Renal cortical epithelial cell (primary cell): ENCODE measurements at regions not wholly inside any gene's neighbourhood (a gene's known extent, or its start where the extent isn't known, plus 50 kb on each side); places are given as distances from the start of the nearest gene placed in this dataset.
"Not testable (repeated sequence)": the region's sequence is repeated elsewhere in the genome, so short reads cannot be mapped to it uniquely, and the experiment has no call there.

Source experiments
- DNase-seq: peaks from one replicate; pipeline ENCODE4 v3.0.0-alpha.2; 2011; ENCODE audit warnings: low read depth

- no peak for DNase-seq
Measured at GRCh38 chr12:59517522-59517921, 78.3 kb upstream of the SLC16A7 start.

- DNase-seq, result peak; percentile 84
Measured at GRCh38 chr12:59500915-59501314, 94.9 kb upstream of the SLC16A7 start.

- DNase-seq, result peak; percentile 9
Measured at GRCh38 chr12:59500335-59500734, 95.5 kb upstream of the SLC16A7 start.

- DNase-seq, result no peak
Measured at GRCh38 chr12:59499774-59500173, 96.1 kb upstream of the SLC16A7 start.

- no peak for DNase-seq
Measured at GRCh38 chr12:59494617-59495016, 101.2 kb upstream of the SLC16A7 start.

GRCh38 chr12:59491877-59492276 is 104.0 kb upstream of the SLC16A7 start:
- DNase-seq, result no peak

GRCh38 chr12:59486827-59487226 is 109.0 kb upstream of the SLC16A7 start:
- DNase-seq, result peak; percentile 6

- DNase-seq, result no peak
Measured at GRCh38 chr12:59484575-59484974, 111.3 kb upstream of the SLC16A7 start.

GRCh38 chr12:59474236-59474635 is 121.6 kb upstream of the SLC16A7 start:
- not testable (repeated sequence) for DNase-seq

GRCh38 chr12:59472273-59472672 is 123.6 kb upstream of the SLC16A7 start:
- no peak for DNase-seq

- peak; percentile 57 for DNase-seq
Measured at GRCh38 chr12:59459966-59460660, 135.7 kb upstream of the SLC16A7 start.

- DNase-seq, result peak; percentile 29
Measured at GRCh38 chr12:59453475-59453874, 142.4 kb upstream of the SLC16A7 start.

- peak; percentile 20 for DNase-seq
Measured at GRCh38 chr12:59452746-59453145, 143.1 kb upstream of the SLC16A7 start.

- DNase-seq, result peak; percentile 96
Measured at GRCh38 chr12:59452259-59452658, 143.6 kb upstream of the SLC16A7 start.

GRCh38 chr12:59446116-59446515 is 149.7 kb upstream of the SLC16A7 start:
- DNase-seq, result no peak

- peak; percentile 45 for DNase-seq
Measured at GRCh38 chr12:59444932-59445331, 150.9 kb upstream of the SLC16A7 start.

- DNase-seq, result no peak
Measured at GRCh38 chr12:59432057-59432456, 163.8 kb upstream of the SLC16A7 start.

- DNase-seq, result peak; percentile 29
Measured at GRCh38 chr12:59431266-59431665, 164.6 kb upstream of the SLC16A7 start.

GRCh38 chr12:59429766-59430165 is 166.1 kb upstream of the SLC16A7 start:
- DNase-seq, result peak; percentile 66

- DNase-seq, result no peak
Measured at GRCh38 chr12:59425798-59426197, 170.0 kb upstream of the SLC16A7 start.

GRCh38 chr12:59424666-59425065 is 171.2 kb upstream of the SLC16A7 start:
- DNase-seq, result not testable (repeated sequence)

- no peak for DNase-seq
Measured at GRCh38 chr12:59414051-59414450, 181.8 kb upstream of the SLC16A7 start.

GRCh38 chr12:59408431-59408830 is 187.4 kb upstream of the SLC16A7 start:
- peak; percentile 15 for DNase-seq

- no peak for DNase-seq
Measured at GRCh38 chr12:59407799-59408198, 188.0 kb upstream of the SLC16A7 start.
